ENCODE measurements at regions not wholly inside any gene's neighbourhood (a gene's known extent, or its start where the extent isn't known, plus 50 kb on each side); places are given as distances from the start of the nearest gene placed in this dataset.

DNA sequence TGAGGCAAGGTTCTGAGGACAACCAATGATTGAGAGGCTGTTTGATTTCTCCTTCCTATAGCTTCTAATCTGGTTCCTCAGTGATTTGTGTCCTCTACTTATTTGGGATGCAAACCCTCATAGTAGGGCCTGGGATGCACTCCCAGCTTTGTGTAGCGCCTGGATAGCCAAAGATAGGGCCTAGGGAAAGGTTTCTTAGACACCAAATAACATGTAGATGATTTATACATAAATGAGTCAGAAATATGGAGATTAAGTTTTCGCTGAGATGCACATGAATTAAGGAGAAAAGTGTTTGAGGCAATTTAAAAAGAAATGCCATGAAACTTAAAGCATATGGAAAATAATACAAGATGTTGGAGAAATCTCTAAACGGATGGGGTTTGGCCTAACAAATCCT lies 66.0 kb upstream of the LMO4 start:
- Mint-ChIP-seq H3K4me1 (ENCODE audit: low read depth) (no peaks in the 10 kb centered on the region), H3K27ac (no peak overlapping the region), H3K9me3 (no peaks in the 10 kb centered on the region), H3K27me3 (peaks cover 20% of the 10 kb centered on the region), H3K36me3 (ENCODE audit: low read depth) (no peaks in the 10 kb centered on the region), H3K4me3 (no peak overlapping the region)
- DNase-seq: no peak

DNA sequence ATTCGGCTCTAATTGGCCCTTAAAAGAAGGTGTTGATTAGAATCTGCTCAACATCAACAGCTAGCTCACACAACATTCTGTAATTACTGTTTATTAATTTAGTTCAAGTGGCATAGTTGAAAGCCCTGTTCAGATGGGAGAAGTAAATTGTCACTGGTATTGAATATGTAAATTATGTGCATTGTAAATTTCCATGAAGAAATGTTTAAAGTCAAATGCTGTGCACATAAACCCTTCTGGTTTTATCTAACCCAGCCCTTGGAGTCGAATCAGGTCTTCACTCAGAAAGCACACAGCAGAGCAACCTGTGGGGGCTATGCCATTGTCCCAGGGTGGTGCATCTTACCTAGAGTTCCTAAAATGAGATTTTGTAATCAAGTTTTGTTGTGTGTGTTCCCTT lies 65.4 kb upstream of the LMO4 start:
- Mint-ChIP-seq H3K9me3 (no peaks in the 10 kb centered on the region), H3K36me3 (ENCODE audit: low read depth) (no peaks in the 10 kb centered on the region), H3K4me1 (ENCODE audit: low read depth) (no peaks in the 10 kb centered on the region), H3K27me3 (peaks cover 16% of the 10 kb centered on the region), H3K27ac (no peak overlapping the region), H3K4me3 (no peak overlapping the region)
- no peak for DNase-seq

DNA sequence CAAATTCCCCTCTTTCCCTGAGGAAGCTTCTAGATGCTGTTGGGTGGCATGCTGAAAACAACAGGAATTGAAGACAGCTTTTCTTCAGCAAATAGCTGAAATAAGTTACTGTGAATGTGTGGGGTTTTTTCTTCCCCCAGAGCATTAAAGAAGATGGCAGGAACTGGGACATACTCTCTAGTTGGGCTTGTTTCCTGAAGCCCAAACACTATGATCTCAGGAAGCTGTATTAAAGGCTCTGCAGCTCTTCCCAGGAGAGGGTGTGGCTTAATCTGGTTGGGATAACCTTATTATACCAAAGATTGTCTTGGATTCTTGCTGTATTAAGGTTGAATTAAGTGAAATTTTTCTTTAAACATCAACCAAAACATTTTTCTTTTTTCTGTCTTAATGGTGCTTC lies 64.9 kb upstream of the LMO4 start:
- DNase-seq: no peak
- Mint-ChIP-seq H3K4me1 (ENCODE audit: low read depth) (no peaks in the 10 kb centered on the region), H3K27me3 (peaks cover 13% of the 10 kb centered on the region), H3K27ac (no peak overlapping the region), H3K4me3 (no peak overlapping the region), H3K36me3 (ENCODE audit: low read depth) (no peaks in the 10 kb centered on the region), H3K9me3 (no peaks in the 10 kb centered on the region)

DNA sequence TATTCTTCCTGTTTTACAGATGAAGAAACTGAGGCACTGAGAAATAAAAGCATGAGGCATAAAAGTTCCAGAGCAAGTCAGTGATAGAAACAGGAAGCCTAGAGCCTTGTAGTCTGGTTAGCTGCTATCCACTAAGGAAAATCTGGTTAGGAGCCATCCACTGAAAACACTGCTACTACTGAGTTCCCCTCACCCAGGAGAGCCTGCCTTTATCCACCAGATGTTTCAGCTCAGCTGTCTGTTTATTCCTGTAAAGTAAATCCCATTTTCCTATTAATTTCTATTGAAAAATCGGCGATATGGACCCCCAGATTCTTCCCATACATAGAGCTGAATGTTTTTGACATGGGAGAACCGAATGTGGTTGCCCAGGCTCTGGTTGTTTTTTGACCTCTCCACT lies 63.7 kb upstream of the LMO4 start:
- Mint-ChIP-seq H3K36me3 (ENCODE audit: low read depth) (no peaks in the 10 kb centered on the region), H3K9me3 (no peaks in the 10 kb centered on the region)

DNA sequence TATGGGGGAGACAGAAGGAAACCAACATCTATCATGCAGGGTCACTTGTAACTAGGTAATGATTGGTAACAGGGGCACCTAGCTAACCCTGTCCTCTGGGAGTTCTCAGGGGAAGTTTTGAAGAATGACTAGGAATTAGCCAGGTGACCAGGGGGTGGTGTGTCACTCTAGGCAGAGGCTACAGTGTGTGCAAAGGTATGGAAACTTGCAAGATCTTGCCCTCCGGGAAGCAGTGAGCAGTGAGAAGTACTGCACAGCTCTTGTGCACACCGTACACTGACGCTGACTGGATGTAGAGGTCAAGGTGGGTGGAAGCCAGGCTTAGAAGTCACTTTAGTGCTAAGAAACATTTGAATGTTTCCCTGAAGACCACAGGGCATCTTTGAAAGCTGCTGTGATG lies 62.9 kb upstream of the LMO4 start:
- Mint-ChIP-seq H3K27me3 (peaks cover 10% of the 10 kb centered on the region), H3K4me1 (ENCODE audit: low read depth) (no peaks in the 10 kb centered on the region), H3K36me3 (ENCODE audit: low read depth) (no peaks in the 10 kb centered on the region), H3K27ac (no peak overlapping the region), H3K9me3 (no peaks in the 10 kb centered on the region), H3K4me3 (no peak overlapping the region)
- no peak for DNase-seq

More for the DNA sequence above, 63.7 kb upstream of the LMO4 start:
- Mint-ChIP-seq H3K27me3 (peaks cover 10% of the 10 kb centered on the region), H3K4me1 (ENCODE audit: low read depth) (no peaks in the 10 kb centered on the region), H3K4me3 (no peak overlapping the region), H3K27ac (no peak overlapping the region)
- no peak for DNase-seq

DNA sequence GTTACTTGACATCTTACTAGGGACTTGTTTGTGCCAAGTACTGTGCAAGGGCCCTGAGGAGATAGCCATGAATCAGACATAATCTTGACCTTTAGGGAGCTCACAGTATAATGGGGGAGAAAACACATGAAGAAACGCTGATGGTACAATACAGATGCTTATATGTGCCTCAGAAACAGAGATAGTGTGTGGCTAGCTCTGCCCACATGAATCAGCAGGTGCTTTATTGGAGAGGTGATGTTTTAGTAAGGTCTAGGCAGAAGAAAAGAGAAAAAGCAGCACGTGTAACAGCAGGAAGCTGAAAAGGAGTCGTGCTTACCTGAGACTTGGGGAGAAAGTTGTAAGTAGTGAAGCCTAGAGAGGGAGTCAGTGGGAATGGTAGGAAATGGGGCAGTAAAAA lies 60.6 kb upstream of the LMO4 start:
- Mint-ChIP-seq H3K36me3 (ENCODE audit: low read depth) (no peaks in the 10 kb centered on the region), H3K27ac (no peak overlapping the region), H3K9me3 (no peaks in the 10 kb centered on the region), H3K4me3 (no peak overlapping the region), H3K27me3 (peaks cover 15% of the 10 kb centered on the region), H3K4me1 (ENCODE audit: low read depth) (no peaks in the 10 kb centered on the region)
- no peak for DNase-seq

DNA sequence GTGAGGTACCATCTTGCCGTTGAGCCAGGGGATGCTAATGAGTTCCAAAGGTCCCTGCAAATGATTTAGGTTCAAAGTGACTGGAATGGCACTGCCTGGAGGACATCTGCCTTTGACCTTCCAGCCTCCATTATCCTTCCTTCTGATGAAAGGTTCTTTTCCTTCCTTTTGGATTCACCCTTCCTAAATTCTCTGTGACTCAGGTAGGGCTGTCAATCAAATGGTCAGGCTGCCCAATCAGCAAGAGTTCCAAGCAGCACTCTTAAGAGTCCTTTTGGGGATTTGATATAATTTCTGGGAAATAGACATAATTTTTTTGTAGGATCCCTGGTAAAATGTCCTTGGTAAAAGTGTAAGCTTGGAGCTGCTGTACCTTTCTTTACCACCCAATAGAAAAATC lies 58.8 kb upstream of the LMO4 start:
- no peak for DNase-seq
- no peak overlapping the region for H3K4me3 Mint-ChIP-seq
- no peak overlapping the region for H3K27ac Mint-ChIP-seq
- H3K4me1 Mint-ChIP-seq (ENCODE audit: low read depth): no peaks in the 10 kb centered on the region
- no peaks in the 10 kb centered on the region for H3K9me3 Mint-ChIP-seq
- no peaks in the 10 kb centered on the region for H3K36me3 Mint-ChIP-seq (ENCODE audit: low read depth)
- peaks cover 12% of the 10 kb centered on the region for H3K27me3 Mint-ChIP-seq

DNA sequence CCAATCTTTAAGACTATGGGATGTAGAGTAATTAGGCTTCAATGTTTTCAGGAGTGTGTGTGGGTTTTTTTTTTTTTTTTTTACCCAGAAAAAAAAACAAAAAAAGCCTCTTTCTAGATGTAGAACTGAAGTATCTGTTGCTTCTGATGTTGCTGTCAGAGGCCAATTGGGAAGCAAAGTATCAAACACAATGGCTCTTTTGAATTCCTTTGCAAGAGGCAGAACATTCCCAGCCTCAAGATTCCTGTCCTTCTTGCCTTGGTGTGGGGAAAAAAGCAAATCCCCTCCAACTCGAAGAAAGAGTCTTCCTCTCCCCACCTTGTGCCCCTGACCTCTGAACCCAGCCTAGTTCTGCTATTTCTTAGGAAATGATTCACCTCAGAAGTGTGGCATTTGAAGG lies 55.4 kb upstream of the LMO4 start:
- no peaks in the 10 kb centered on the region for H3K9me3 Mint-ChIP-seq
- H3K27me3 Mint-ChIP-seq: peaks cover 11% of the 10 kb centered on the region
- no peak for DNase-seq
- no peak overlapping the region for H3K27ac Mint-ChIP-seq
- no peaks in the 10 kb centered on the region for H3K36me3 Mint-ChIP-seq (ENCODE audit: low read depth)
- no peaks in the 10 kb centered on the region for H3K4me1 Mint-ChIP-seq (ENCODE audit: low read depth)
- H3K4me3 Mint-ChIP-seq: no peak overlapping the region

DNA sequence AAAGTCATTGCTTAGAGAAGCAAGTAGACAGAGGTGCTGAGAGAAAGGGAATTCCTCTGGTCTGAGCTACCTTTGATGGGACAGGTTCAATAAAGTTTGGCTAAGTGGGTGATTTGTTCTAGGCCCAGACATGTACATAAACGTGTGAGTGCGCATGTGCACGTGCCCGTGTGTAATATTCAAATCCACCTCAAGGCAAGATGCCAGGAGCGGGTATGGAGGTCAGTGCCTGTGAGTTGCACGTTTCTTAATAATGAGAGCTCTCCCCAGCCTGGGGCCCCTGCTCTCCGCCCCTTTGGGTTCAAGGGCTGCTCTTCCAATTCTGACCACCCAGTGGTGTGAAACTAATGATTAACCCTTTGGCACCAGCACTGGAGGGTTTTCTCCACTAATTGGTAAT lies 53.8 kb upstream of the LMO4 start:
- Mint-ChIP-seq H3K4me1 (ENCODE audit: low read depth) (no peaks in the 10 kb centered on the region), H3K27ac (no peak overlapping the region), H3K4me3 (no peak overlapping the region), H3K9me3 (no peaks in the 10 kb centered on the region), H3K36me3 (ENCODE audit: low read depth) (no peaks in the 10 kb centered on the region), H3K27me3 (peaks cover 11% of the 10 kb centered on the region)
- no peak for DNase-seq

DNA sequence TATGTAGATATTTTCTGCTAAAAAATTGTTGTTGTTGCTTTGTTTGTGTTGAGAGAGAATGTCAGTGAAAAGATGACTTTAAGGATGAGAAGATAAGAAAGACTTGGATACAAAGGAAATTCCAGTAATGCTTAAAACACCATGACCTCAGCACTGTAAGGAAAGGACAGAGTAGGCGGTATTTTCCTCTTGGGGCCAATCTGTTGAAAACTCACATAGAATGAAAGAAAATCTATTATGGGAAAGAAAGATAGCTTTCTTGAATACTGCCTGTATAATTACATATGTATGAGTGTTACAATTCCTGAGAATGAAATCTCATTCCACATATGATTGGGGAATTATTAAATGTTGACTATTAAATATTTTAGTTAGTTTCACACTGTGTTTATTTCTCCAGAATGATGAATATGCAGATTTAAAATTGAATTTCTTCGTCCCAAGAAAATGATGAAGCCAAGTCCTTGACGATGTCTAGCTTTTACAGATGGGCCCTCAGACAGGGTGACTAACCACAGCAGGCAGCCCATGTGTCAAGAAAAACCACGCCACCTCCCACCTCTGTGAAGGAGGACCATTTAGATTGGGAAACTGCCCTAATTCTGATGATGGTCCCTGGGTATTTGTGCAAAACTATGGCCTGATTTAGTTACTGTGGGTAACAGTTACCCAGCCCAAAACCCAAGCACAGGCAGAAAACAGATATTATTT lies 49.7 kb upstream of the LMO4 start:
- Mint-ChIP-seq H3K9me3 (no peaks in the 10 kb centered on the region), H3K36me3 (ENCODE audit: low read depth) (no peaks in the 10 kb centered on the region), H3K4me1 (ENCODE audit: low read depth) (no peaks in the 10 kb centered on the region), H3K27me3 (peaks cover 6% of the 10 kb centered on the region), H3K27ac (no peak overlapping the region), H3K4me3 (no peak overlapping the region)
- no peak for DNase-seq
